ENCODE measurements at regions not wholly inside any gene's neighbourhood (a gene's known extent, or its start where the extent isn't known, plus 50 kb on each side); places are given as distances from the start of the nearest gene placed in this dataset.

- DNase-seq (no peak), ATAC-seq (no peak)
- TF ChIP-seq EZH2 (IDR thresholded peaks at IDR 0.05; ENCODE audit: low read length, unreplicated experiment) (no peak), EZH2phosphoT487 (IDR thresholded peaks at IDR 0.05; ENCODE audit: borderline replicate concordance, low read length) (no peak), CTCF (conservative IDR thresholded peaks at IDR 0.05; ENCODE audit: low read depth, low read length) (no peak)
- Histone ChIP-seq H3K9me3 (ENCODE audit: low read length) (no peaks in the 10 kb centered on the region), H3K4me2 (ENCODE audit: low read length) (no peak overlapping the region), H3K27me3 (ENCODE audit: low read length) (no peaks in the 10 kb centered on the region), H2AFZ (ENCODE audit: low read length) (no peak overlapping the region), H3K9me2 (replicated peaks; ENCODE audit: low read length) (no peaks in the 10 kb centered on the region), H4K20me1 (ENCODE audit: low read length) (no peaks in the 10 kb centered on the region), H3K79me2 (ENCODE audit: low read length) (no peaks in the 10 kb centered on the region), H3K4me3 (ENCODE audit: low read length) (no peak overlapping the region), H3K9ac (ENCODE audit: low read length) (no peak overlapping the region), H3F3A (ENCODE audit: low read length, unreplicated experiment) (peaks cover 10% of the 10 kb centered on the region), H3K4me1 (ENCODE audit: insufficient read depth, low read length) (peaks cover 36% of the 10 kb centered on the region), H3K36me3 (ENCODE audit: low read depth, low read length) (no peaks in the 10 kb centered on the region), H3K27ac (ENCODE audit: low read length) (no peak overlapping the region)
- BruUV-seq (replicated peaks), result no TSS peak
- POLR2A ChIA-PET (ENCODE audit: unreplicated experiment), result no interaction called here
- CTCF ChIA-PET, result no interaction called here
- intact Hi-C loops (cut with micrococcal nuclease), result no loop called here
Measured at GRCh38 chr2:42115588-42115987, 53.6 kb upstream of the EML4 start.

- Histone ChIP-seq H3K9ac (ENCODE audit: low read length) (no peak overlapping the region), H4K20me1 (ENCODE audit: low read length) (no peaks in the 10 kb centered on the region), H3K9me3 (ENCODE audit: low read length) (no peaks in the 10 kb centered on the region), H3F3A (ENCODE audit: low read length, unreplicated experiment) (peaks cover 10% of the 10 kb centered on the region), H3K4me2 (ENCODE audit: low read length) (peak overlapping the region; percentile 1; the same call in 1 of the 2 replicates), H3K36me3 (ENCODE audit: low read depth, low read length) (no peaks in the 10 kb centered on the region), H3K9me2 (replicated peaks; ENCODE audit: low read length) (no peaks in the 10 kb centered on the region), H3K27ac (ENCODE audit: low read length) (no peak overlapping the region), H3K79me2 (ENCODE audit: low read length) (no peaks in the 10 kb centered on the region), H3K4me3 (ENCODE audit: low read length) (no peak overlapping the region), H3K4me1 (ENCODE audit: insufficient read depth, low read length) (peaks cover 36% of the 10 kb centered on the region), H2AFZ (ENCODE audit: low read length) (no peak overlapping the region), H3K27me3 (ENCODE audit: low read length) (no peaks in the 10 kb centered on the region)
- ChIA-PET POLR2A (ENCODE audit: unreplicated experiment) (no interaction called here), CTCF (no interaction called here)
- ATAC-seq (no peak), DNase-seq (peak; percentile 59)
- BruUV-seq (replicated peaks), result no TSS peak
- intact Hi-C loops (cut with micrococcal nuclease), result no loop called here
- TF ChIP-seq EZH2 (IDR thresholded peaks at IDR 0.05; ENCODE audit: low read length, unreplicated experiment), result no peak
- no peak for TF ChIP-seq CTCF (conservative IDR thresholded peaks at IDR 0.05; ENCODE audit: low read depth, low read length)
- no peak for TF ChIP-seq EZH2phosphoT487 (IDR thresholded peaks at IDR 0.05; ENCODE audit: borderline replicate concordance, low read length)
Measured at GRCh38 chr2:42116195-42117181, 52.7 kb upstream of the EML4 start.

GRCh38 chr2:42117182-42117579, 52.0 kb upstream of the EML4 start:
- no peak for TF ChIP-seq EZH2 (IDR thresholded peaks at IDR 0.05; ENCODE audit: low read length, unreplicated experiment)
- TF ChIP-seq CTCF (conservative IDR thresholded peaks at IDR 0.05; ENCODE audit: low read depth, low read length), result no peak
- TF ChIP-seq EZH2phosphoT487 (IDR thresholded peaks at IDR 0.05; ENCODE audit: borderline replicate concordance, low read length), result no peak
- Histone ChIP-seq H3K4me2 (ENCODE audit: low read length) (peak overlapping the region; percentile 1; the same call in 1 of the 2 replicates), H3K36me3 (ENCODE audit: low read depth, low read length) (no peaks in the 10 kb centered on the region), H3K9me3 (ENCODE audit: low read length) (no peaks in the 10 kb centered on the region), H3K4me3 (ENCODE audit: low read length) (no peak overlapping the region), H3K9me2 (replicated peaks; ENCODE audit: low read length) (no peaks in the 10 kb centered on the region), H3K4me1 (ENCODE audit: insufficient read depth, low read length) (peaks cover 33% of the 10 kb centered on the region), H2AFZ (ENCODE audit: low read length) (no peak overlapping the region), H3K27ac (ENCODE audit: low read length) (no peak overlapping the region), H3K79me2 (ENCODE audit: low read length) (no peaks in the 10 kb centered on the region), H3K27me3 (ENCODE audit: low read length) (no peaks in the 10 kb centered on the region), H4K20me1 (ENCODE audit: low read length) (no peaks in the 10 kb centered on the region), H3F3A (ENCODE audit: low read length, unreplicated experiment) (peaks cover 10% of the 10 kb centered on the region), H3K9ac (ENCODE audit: low read length) (no peak overlapping the region)
- ChIA-PET CTCF (no interaction called here), POLR2A (ENCODE audit: unreplicated experiment) (no interaction called here)
- intact Hi-C loops (cut with micrococcal nuclease), result no loop called here
- no peak for DNase-seq
- BruUV-seq (replicated peaks), result no TSS peak
- no peak for ATAC-seq
